Neuronal stem cell (in vitro differentiated cells): ENCODE measurements at regions not wholly inside any gene's neighbourhood (a gene's known extent, or its start where the extent isn't known, plus 50 kb on each side); places are given as distances from the start of the nearest gene placed in this dataset.

ENCODE experiments used
- DNase-seq: peaks from one replicate; pipeline ENCODE4 v3.0.0-alpha.2; 2013; ENCODE audit warnings: low spot score
- H2AFZ ChIP-seq: one replicate; pipeline ENCODE4 v1.6.1; 2013; ENCODE audit warnings: mild to moderate bottlenecking, low read length, inconsistent platforms
- H2AK5ac ChIP-seq: 2 replicates; pipeline ENCODE4 v1.6.1; 2013; ENCODE audit warnings: low read depth, mild to moderate bottlenecking, inconsistent platforms, low read length, moderate library complexity, mixed read lengths
- H2BK120ac ChIP-seq: 2 replicates; pipeline ENCODE4 v1.6.1; 2013; ENCODE audit warnings: low read depth, mild to moderate bottlenecking, inconsistent platforms, low read length, moderate library complexity, mixed read lengths
- H2BK12ac ChIP-seq: one replicate; pipeline ENCODE4 v1.6.1; 2013; ENCODE audit warnings: low read length, inconsistent platforms
- H2BK15ac ChIP-seq: 2 replicates; pipeline ENCODE4 v1.6.1; 2013; ENCODE audit warnings: mild to moderate bottlenecking, low read length, inconsistent platforms, mixed read lengths
- H2BK5ac ChIP-seq: one replicate; pipeline ENCODE4 v1.6.1; 2013; ENCODE audit warnings: inconsistent platforms, mild to moderate bottlenecking, low read length, moderate library complexity
- H3K14ac ChIP-seq: one replicate; pipeline ENCODE4 v1.6.1; 2013; ENCODE audit warnings: low read length, inconsistent platforms
- H3K18ac ChIP-seq: 2 replicates; pipeline ENCODE4 v1.6.1; 2013; ENCODE audit warnings: low read length, inconsistent platforms
- H3K23ac ChIP-seq: 2 replicates; pipeline ENCODE4 v1.6.1; 2013; ENCODE audit warnings: low read depth, mild to moderate bottlenecking, mixed read lengths, low read length, inconsistent platforms; ENCODE audit not compliant: poor library complexity
- H3K27ac ChIP-seq: replicated peaks from 3 replicates; pipeline ENCODE4 v1.5.1; 2013; ENCODE audit warnings: low read length, inconsistent platforms
- H3K27me3 ChIP-seq, 3 experiments: 2 replicates each; pipeline ENCODE4 v1.6.1; 2013; ENCODE audit warnings: low read length in 3 of 3, mild to moderate bottlenecking in 2 of 3, inconsistent platforms in 1 of 3, low read depth in 1 of 3, mixed read lengths in 1 of 3, moderate library complexity in 1 of 3; ENCODE audit not compliant: control insufficient read depth in 3 of 3, insufficient read depth in 3 of 3
- H3K36me3 ChIP-seq, 2 donors: replicated peaks in 1 of 2; 2 replicates each; pipeline ENCODE4 v1.6.1; 2013; ENCODE audit warnings: low read length in 2 of 2; ENCODE audit not compliant: control insufficient read depth in 2 of 2, insufficient read depth in 2 of 2
- H3K4ac ChIP-seq: 2 replicates; pipeline ENCODE4 v1.6.1; 2013; ENCODE audit warnings: inconsistent platforms, mild to moderate bottlenecking, low read length, moderate library complexity
- H3K4me1 ChIP-seq, 2 donors: 1 replicate in 1 of 2; 2 replicates in 1 of 2; pipeline ENCODE4 v1.6.1; 2013; ENCODE audit warnings: low read length in 2 of 2, low read depth in 1 of 2; ENCODE audit not compliant: control insufficient read depth in 2 of 2, insufficient read depth in 1 of 2
- H3K4me2 ChIP-seq: one replicate; pipeline ENCODE4 v1.6.1; 2013; ENCODE audit warnings: mild to moderate bottlenecking, low read length, inconsistent platforms; ENCODE audit not compliant: insufficient read depth, poor library complexity, severe bottlenecking
- H3K4me3 ChIP-seq, 2 donors: 2 replicates each; pipeline ENCODE4 v1.5.1; 2013; ENCODE audit warnings: low read length in 2 of 2, mild to moderate bottlenecking in 2 of 2, inconsistent platforms in 1 of 2, moderate library complexity in 1 of 2
- H3K79me1 ChIP-seq: one replicate; pipeline ENCODE4 v1.6.1; 2013; ENCODE audit warnings: low read depth, mild to moderate bottlenecking, inconsistent platforms, low read length, moderate library complexity
- H3K9ac ChIP-seq: one replicate; pipeline ENCODE4 v1.6.1; 2013; ENCODE audit warnings: mild to moderate bottlenecking, low read depth, low read length, inconsistent platforms; ENCODE audit not compliant: poor library complexity
- H3K9me3 ChIP-seq, 2 donors: replicated peaks in 1 of 2; 2 replicates each; pipeline versions ENCODE3 to v1.6.1; 2013; ENCODE audit warnings: low read length in 2 of 2, mild to moderate bottlenecking in 2 of 2, inconsistent platforms in 1 of 2, low read depth in 1 of 2, mixed read lengths in 1 of 2, moderate library complexity in 1 of 2; ENCODE audit not compliant: control insufficient read depth in 2 of 2, insufficient read depth in 1 of 2
- H4K8ac ChIP-seq: one replicate; pipeline ENCODE4 v1.6.1; 2013; ENCODE audit warnings: low read depth, mild to moderate bottlenecking, inconsistent platforms, low read length, moderate library complexity
- H4K91ac ChIP-seq: one replicate; pipeline ENCODE4 v1.6.1; 2013; ENCODE audit warnings: low read length, low read depth, mild to moderate bottlenecking, inconsistent platforms; ENCODE audit not compliant: poor library complexity
- WGBS, 2 donors: extraction: QIAGEN DNeasy Blood & Tissue Kit; methylation state at CpG; one replicate each; pipeline ENCODE4 v1.1.7; 2013; ENCODE audit warnings: missing lambda C conversion rate in 2 of 2, mixed read lengths in 1 of 2; ENCODE audit not compliant: insufficient read length in 2 of 2, insufficient replicate concordance in 1 of 2; ENCODE audit errors: extremely low coverage in 2 of 2; 5-methylcytosine and 5-hydroxymethylcytosine counted together

DNA sequence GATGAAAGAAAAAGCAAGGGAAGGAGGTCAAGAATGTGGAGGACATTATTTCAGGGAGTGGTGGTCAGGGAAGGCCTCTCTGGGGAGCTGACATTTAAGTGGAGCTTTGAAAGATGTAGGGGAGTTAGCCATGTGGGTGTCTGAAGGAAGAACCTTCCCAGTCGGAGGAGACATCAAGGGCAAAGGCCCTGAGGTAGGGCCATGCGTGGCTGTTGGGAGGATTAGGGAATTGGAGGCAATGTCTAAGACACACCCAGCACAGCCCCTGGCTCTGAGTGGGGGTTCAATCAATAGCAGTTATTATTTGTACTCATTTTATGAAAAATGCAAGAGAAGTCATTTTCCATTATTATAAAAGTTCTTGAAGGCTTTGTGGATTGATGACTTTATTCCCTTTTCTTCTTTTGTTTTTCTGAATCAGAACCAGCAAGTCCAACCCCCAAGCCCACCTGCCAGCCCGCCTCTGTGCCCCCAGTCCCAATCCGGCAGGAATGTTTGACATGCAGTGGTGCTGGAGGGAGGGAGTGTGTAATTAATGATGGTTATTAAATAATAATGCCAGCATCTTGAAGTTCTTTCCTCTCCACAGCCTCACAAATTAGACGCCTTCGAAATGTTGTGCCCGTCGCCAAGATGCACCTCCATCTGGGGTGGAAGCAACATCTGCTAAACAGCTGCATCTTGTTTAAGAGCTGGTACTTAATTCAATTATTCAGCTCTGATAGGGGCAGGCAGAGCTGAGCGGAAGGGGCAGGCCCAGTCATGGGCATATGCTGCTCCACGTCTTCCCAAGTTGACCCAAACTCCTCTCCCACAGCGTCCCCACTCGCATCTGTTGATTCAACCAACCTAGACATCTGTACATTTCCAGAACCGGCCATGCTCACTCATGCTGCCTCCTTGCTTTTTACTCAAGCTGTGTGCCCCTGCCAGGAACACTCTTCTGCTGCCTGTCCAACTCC is 81.3 kb upstream of the SIRPA start:
- no peak overlapping the region for H3K14ac ChIP-seq
- H3K4me1 ChIP-seq: peaks cover 15 to 35% of the 10 kb centered on the region in 2 donors
- no peak overlapping the region for H2BK12ac ChIP-seq
- no peak overlapping the region for H4K8ac ChIP-seq
- no peak overlapping the region for H2AFZ ChIP-seq
- WGBS, 2 donors: no CpG with 5 or more reads among the region's 13 CpGs
- peak overlapping the region; percentile 5 for H3K18ac ChIP-seq
- no peak overlapping the region for H3K4ac ChIP-seq
- no peak overlapping the region for H3K9ac ChIP-seq
- H3K36me3 ChIP-seq: no peaks in the 10 kb centered on the region
- no peak overlapping the region for H2BK15ac ChIP-seq
- H2BK120ac ChIP-seq: no peak overlapping the region
- no peak overlapping the region for H3K4me2 ChIP-seq
- H2AK5ac ChIP-seq: peak overlapping the region; percentile 85
- peaks cover 0 to 8% (median 0%) of the 10 kb centered on the region in 3 experiments for H3K27me3 ChIP-seq
- H3K27ac ChIP-seq: no peak overlapping the region
- no peaks in the 10 kb centered on the region for H3K9me3 ChIP-seq
- no peak overlapping the region for H3K23ac ChIP-seq
- no peak overlapping the region for H2BK5ac ChIP-seq
- no peak overlapping the region for H4K91ac ChIP-seq
- H3K4me3 ChIP-seq: no peak overlapping the region
- H3K79me1 ChIP-seq: no peaks in the 10 kb centered on the region
- DNase-seq: no peak

DNA sequence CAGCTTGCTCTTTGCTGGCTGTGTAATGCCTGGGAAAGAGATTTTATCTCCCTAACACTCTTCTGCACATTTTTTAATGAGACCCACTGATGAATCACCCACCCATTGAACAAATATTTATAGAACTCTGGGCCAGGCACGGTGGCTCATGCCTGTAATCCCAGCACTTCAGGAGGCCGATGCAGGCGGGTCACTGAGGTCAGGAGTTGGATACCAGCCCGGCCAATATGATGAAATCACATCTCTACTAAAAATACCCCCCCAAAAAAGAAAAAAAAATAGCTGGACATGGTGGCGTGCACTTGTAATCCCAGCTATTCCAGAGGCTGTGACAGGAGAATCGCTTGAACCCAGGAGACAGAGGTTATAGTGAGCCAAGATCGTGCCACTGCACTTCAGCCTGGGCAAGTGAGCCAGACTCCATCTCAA is 82.1 kb upstream of the SIRPA start:
- Histone ChIP-seq H3K27ac (no peak overlapping the region), H4K8ac (no peak overlapping the region), H3K4ac (no peak overlapping the region), H3K23ac (no peak overlapping the region), H3K4me1 (peaks cover 15 to 31% of the 10 kb centered on the region in 2 donors), H3K14ac (no peak overlapping the region), H2BK15ac (no peak overlapping the region), H3K4me3 (no peak overlapping the region), H2BK12ac (no peak overlapping the region), H3K18ac (no peak overlapping the region), H4K91ac (no peak overlapping the region), H2BK5ac (no peak overlapping the region), H2BK120ac (no peak overlapping the region), H3K9me3 (no peaks in the 10 kb centered on the region), H2AK5ac (no peak overlapping the region), H3K9ac (no peak overlapping the region), H3K79me1 (no peaks in the 10 kb centered on the region), H3K36me3 (no peaks in the 10 kb centered on the region), H3K4me2 (no peak overlapping the region), H3K27me3 (peaks cover 0 to 10% (median 0%) of the 10 kb centered on the region in 3 experiments), H2AFZ (no peak overlapping the region)
- WGBS, 2 donors: no CpG with 5 or more reads among the region's 7 CpGs
- DNase-seq: no peak

GRCh38 chr20:1811621-1812498 is 83.3 kb upstream of the SIRPA start:
- no peak overlapping the region for H2BK12ac ChIP-seq
- H3K36me3 ChIP-seq: no peaks in the 10 kb centered on the region
- no peaks in the 10 kb centered on the region for H3K79me1 ChIP-seq
- no peak overlapping the region for H2BK15ac ChIP-seq
- H3K14ac ChIP-seq: no peak overlapping the region
- H2BK5ac ChIP-seq: no peak overlapping the region
- peak overlapping the region; percentile 7 for H3K27ac ChIP-seq
- DNase-seq: peak; percentile 41
- peak overlapping the region; percentile 60 for H2AFZ ChIP-seq
- H3K4ac ChIP-seq: no peak overlapping the region
- H3K4me3 ChIP-seq: no peak overlapping the region
- WGBS, 2 donors: no CpG with 5 or more reads among the region's 5 CpGs
- no peak overlapping the region for H2AK5ac ChIP-seq
- no peak overlapping the region for H2BK120ac ChIP-seq
- H3K9me3 ChIP-seq: no peaks in the 10 kb centered on the region
- no peak overlapping the region for H3K9ac ChIP-seq
- no peak overlapping the region for H3K23ac ChIP-seq
- peak overlapping the region; percentile 13 for H3K4me2 ChIP-seq
- no peak overlapping the region for H4K91ac ChIP-seq
- H3K27me3 ChIP-seq: peaks cover 0 to 21% (median 0%) of the 10 kb centered on the region in 3 experiments
- H4K8ac ChIP-seq: no peak overlapping the region
- H3K4me1 ChIP-seq: peaks cover 13 to 22% of the 10 kb centered on the region in 2 donors
- H3K18ac ChIP-seq: no peak overlapping the region
